ENCODE measurements at regions not wholly inside any gene's neighbourhood (a gene's known extent, or its start where the extent isn't known, plus 50 kb on each side); places are given as distances from the start of the nearest gene placed in this dataset.

- TF ChIP-seq, protein P1, sequence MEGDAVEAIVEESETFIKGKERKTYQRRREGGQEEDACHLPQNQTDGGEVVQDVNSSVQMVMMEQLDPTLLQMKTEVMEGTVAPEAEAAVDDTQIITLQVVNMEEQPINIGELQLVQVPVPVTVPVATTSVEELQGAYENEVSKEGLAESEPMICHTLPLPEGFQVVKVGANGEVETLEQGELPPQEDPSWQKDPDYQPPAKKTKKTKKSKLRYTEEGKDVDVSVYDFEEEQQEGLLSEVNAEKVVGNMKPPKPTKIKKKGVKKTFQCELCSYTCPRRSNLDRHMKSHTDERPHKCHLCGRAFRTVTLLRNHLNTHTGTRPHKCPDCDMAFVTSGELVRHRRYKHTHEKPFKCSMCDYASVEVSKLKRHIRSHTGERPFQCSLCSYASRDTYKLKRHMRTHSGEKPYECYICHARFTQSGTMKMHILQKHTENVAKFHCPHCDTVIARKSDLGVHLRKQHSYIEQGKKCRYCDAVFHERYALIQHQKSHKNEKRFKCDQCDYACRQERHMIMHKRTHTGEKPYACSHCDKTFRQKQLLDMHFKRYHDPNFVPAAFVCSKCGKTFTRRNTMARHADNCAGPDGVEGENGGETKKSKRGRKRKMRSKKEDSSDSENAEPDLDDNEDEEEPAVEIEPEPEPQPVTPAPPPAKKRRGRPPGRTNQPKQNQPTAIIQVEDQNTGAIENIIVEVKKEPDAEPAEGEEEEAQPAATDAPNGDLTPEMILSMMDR (IDR thresholded peaks at IDR 0.05; ENCODE audit: low read depth, low read length): no peak
- TF ChIP-seq MAX (IDR thresholded peaks at IDR 0.05; ENCODE audit: low read depth, low read length): no peak
- TF ChIP-seq MYC (IDR thresholded peaks at IDR 0.05; ENCODE audit: low read depth, low read length): no peak
- no peak for TF ChIP-seq POLR2A (IDR thresholded peaks at IDR 0.05; ENCODE audit: extremely low read depth, insufficient read length)
Observed at GRCh38 chr5:17075236-17075635, 139.1 kb upstream of the MYO10 start.

All from NB4 (cell line).